ENCODE measurements at regions not wholly inside any gene's neighbourhood (a gene's known extent, or its start where the extent isn't known, plus 50 kb on each side); places are given as distances from the start of the nearest gene placed in this dataset.

DNA sequence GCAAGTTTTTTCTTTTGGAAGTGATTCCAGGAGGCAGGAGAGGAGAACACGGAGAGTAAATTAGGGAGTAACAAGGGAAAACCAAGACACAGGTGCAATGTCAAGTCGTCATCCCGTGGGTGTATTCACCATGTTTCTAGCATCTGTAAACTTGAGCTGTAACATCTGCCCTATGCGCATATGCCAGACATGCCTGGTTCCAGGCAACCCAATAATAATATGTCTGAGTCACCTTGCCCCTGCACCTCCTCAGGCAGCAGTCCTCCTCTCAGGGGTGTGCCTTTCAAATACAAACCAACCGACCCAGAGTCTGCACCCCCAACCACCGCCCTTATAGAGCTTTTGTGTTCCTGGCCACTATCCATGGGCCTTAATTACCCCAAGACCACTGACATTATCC is 107.0 kb upstream of the PDE1C start:
- no peaks in the 10 kb centered on the region for H3K79me2 ChIP-seq (ENCODE audit: control insufficient read depth, insufficient read depth, low read length)
- no peaks in the 10 kb centered on the region for H3K9me3 ChIP-seq (ENCODE audit: control insufficient read depth, low read depth, low read length)
- dilution Hi-C loops (cut with MboI; ENCODE audit: extremely low pct_ligation_motif_present, low sequenced_read_pairs) = no loop called here
- no peak for DNase-seq (ENCODE audit: low read depth, low spot score)
- no peaks in the 10 kb centered on the region for H3K27me3 ChIP-seq (ENCODE audit: control insufficient read depth, extremely low read depth, insufficient read depth, low read length)
- H3K36me3 ChIP-seq (ENCODE audit: control insufficient read depth in 2 of 2, extremely low read depth in 1 of 2, insufficient read depth in 2 of 2, low read length in 2 of 2) = no peaks in the 10 kb centered on the region
- no peaks in the 10 kb centered on the region for H4K20me1 ChIP-seq (ENCODE audit: control insufficient read depth, extremely low read depth, insufficient read depth, low read length)
- no peak overlapping the region for H2AFZ ChIP-seq (ENCODE audit: control insufficient read depth, low read length)
- no peaks in the 10 kb centered on the region for H3K4me1 ChIP-seq (ENCODE audit: control insufficient read depth, extremely low read depth, insufficient read depth, low read length)
- TF ChIP-seq, protein P1, sequence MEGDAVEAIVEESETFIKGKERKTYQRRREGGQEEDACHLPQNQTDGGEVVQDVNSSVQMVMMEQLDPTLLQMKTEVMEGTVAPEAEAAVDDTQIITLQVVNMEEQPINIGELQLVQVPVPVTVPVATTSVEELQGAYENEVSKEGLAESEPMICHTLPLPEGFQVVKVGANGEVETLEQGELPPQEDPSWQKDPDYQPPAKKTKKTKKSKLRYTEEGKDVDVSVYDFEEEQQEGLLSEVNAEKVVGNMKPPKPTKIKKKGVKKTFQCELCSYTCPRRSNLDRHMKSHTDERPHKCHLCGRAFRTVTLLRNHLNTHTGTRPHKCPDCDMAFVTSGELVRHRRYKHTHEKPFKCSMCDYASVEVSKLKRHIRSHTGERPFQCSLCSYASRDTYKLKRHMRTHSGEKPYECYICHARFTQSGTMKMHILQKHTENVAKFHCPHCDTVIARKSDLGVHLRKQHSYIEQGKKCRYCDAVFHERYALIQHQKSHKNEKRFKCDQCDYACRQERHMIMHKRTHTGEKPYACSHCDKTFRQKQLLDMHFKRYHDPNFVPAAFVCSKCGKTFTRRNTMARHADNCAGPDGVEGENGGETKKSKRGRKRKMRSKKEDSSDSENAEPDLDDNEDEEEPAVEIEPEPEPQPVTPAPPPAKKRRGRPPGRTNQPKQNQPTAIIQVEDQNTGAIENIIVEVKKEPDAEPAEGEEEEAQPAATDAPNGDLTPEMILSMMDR (optimal IDR thresholded peaks at IDR 0.05 in 1 of 3, IDR thresholded peaks at IDR 0.05 in 1 of 3, conservative IDR thresholded peaks at IDR 0.05 in 1 of 3; ENCODE audit: extremely low read depth in 1 of 3, insufficient read depth in 2 of 3, low read length in 3 of 3) = no peak
- no peak for TF ChIP-seq EZH2 (IDR thresholded peaks at IDR 0.05; ENCODE audit: low read length)
- H3K27ac ChIP-seq (ENCODE audit: control insufficient read depth, insufficient read depth, low read length) = no peak overlapping the region
- no peak overlapping the region for H3K4me2 ChIP-seq (ENCODE audit: control insufficient read depth, extremely low read depth, insufficient read depth, low read depth, low read length)
- H3K9me1 ChIP-seq (ENCODE audit: control insufficient read depth, extremely low read depth, insufficient read depth, low read length) = no peaks in the 10 kb centered on the region
- no peak overlapping the region for H3K9ac ChIP-seq (ENCODE audit: control insufficient read depth, extremely low read depth, insufficient read depth, low read length)
- H3K4me3 ChIP-seq (ENCODE audit: control insufficient read depth in 2 of 3, extremely low read depth in 1 of 3, insufficient read depth in 2 of 3, low read depth in 1 of 3, low read length in 3 of 3) = no peak overlapping the region
- FAIRE-seq = no peak

DNA sequence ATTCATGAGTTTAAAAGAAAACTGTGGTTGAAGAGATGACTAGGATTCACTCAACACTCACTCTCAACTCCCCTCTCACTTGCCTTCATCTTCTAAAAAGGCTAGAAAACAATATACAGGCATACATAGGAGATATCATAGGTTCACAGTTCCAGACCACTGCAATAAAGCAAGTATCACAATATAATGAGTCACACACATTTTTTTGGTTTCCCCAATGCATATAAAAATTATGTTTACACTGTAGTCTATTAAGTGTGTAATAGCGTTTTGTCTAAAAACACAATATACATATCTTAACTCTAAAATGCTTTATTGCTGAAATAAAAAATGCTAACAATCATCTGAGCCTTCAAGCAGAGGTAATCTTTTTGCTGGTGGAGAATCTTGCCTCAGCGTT is 104.9 kb upstream of the PDE1C start:
- H3K9me1 ChIP-seq (ENCODE audit: control insufficient read depth, extremely low read depth, insufficient read depth, low read length) = no peaks in the 10 kb centered on the region

More for the DNA sequence above, 104.9 kb upstream of the PDE1C start:
- Histone ChIP-seq H4K20me1 (ENCODE audit: control insufficient read depth, extremely low read depth, insufficient read depth, low read length) (no peaks in the 10 kb centered on the region), H3K4me3 (ENCODE audit: control insufficient read depth in 2 of 3, extremely low read depth in 1 of 3, insufficient read depth in 2 of 3, low read depth in 1 of 3, low read length in 3 of 3) (no peak overlapping the region), H3K9ac (ENCODE audit: control insufficient read depth, extremely low read depth, insufficient read depth, low read length) (no peak overlapping the region), H3K9me3 (ENCODE audit: control insufficient read depth, low read depth, low read length) (no peaks in the 10 kb centered on the region), H3K27ac (ENCODE audit: control insufficient read depth, insufficient read depth, low read length) (no peak overlapping the region), H3K4me2 (ENCODE audit: control insufficient read depth, extremely low read depth, insufficient read depth, low read depth, low read length) (no peak overlapping the region), H3K36me3 (ENCODE audit: control insufficient read depth in 2 of 2, extremely low read depth in 1 of 2, insufficient read depth in 2 of 2, low read length in 2 of 2) (no peaks in the 10 kb centered on the region), H2AFZ (ENCODE audit: control insufficient read depth, low read length) (no peak overlapping the region), H3K27me3 (ENCODE audit: control insufficient read depth, extremely low read depth, insufficient read depth, low read length) (no peaks in the 10 kb centered on the region), H3K79me2 (ENCODE audit: control insufficient read depth, insufficient read depth, low read length) (no peaks in the 10 kb centered on the region), H3K4me1 (ENCODE audit: control insufficient read depth, extremely low read depth, insufficient read depth, low read length) (no peaks in the 10 kb centered on the region)
- DNase-seq (ENCODE audit: low read depth, low spot score) (no peak), FAIRE-seq (no peak)
- no peak for TF ChIP-seq EZH2 (IDR thresholded peaks at IDR 0.05; ENCODE audit: low read length)
- TF ChIP-seq, protein P1 (optimal IDR thresholded peaks at IDR 0.05 in 1 of 3, IDR thresholded peaks at IDR 0.05 in 1 of 3, conservative IDR thresholded peaks at IDR 0.05 in 1 of 3; ENCODE audit: extremely low read depth in 1 of 3, insufficient read depth in 2 of 3, low read length in 3 of 3) = no peak
- dilution Hi-C loops (cut with MboI; ENCODE audit: extremely low pct_ligation_motif_present, low sequenced_read_pairs) = no loop called here
